Immature natural killer cell (primary cell): ENCODE measurements at regions not wholly inside any gene's neighbourhood (a gene's known extent, or its start where the extent isn't known, plus 50 kb on each side); places are given as distances from the start of the nearest gene placed in this dataset.

Source experiments
- DNase-seq, 3 donors: peaks; one replicate each; pipeline ENCODE4 v3.0.0; 2022; ENCODE audit warnings: mixed read lengths in 1 of 3
- H3K27ac Mint-ChIP-seq, 6 donors: one replicate each; pipeline ENCODE4 v1.8.0; 2020; ENCODE audit warnings: mixed read lengths in 6 of 6, mild to moderate bottlenecking in 5 of 6, inconsistent platforms in 4 of 6, moderate library complexity in 3 of 6
- H3K27me3 Mint-ChIP-seq, 3 donors: one replicate each; pipeline ENCODE4 v1.8.0; 2020 to 2021; ENCODE audit warnings: low read depth in 3 of 3, mild to moderate bottlenecking in 3 of 3, mixed read lengths in 3 of 3, moderate library complexity in 3 of 3, inconsistent platforms in 1 of 3
- H3K36me3 Mint-ChIP-seq, 3 donors: one replicate each; pipeline ENCODE4 v1.8.0; 2020; ENCODE audit warnings: mixed read lengths in 3 of 3, inconsistent platforms in 2 of 3, mild to moderate bottlenecking in 2 of 3
- H3K4me1 Mint-ChIP-seq, 2 donors: one replicate each; pipeline ENCODE4 v1.8.0; 2020; ENCODE audit warnings: inconsistent platforms in 2 of 2, mild to moderate bottlenecking in 2 of 2, mixed read lengths in 2 of 2, moderate library complexity in 1 of 2
- H3K4me3 Mint-ChIP-seq, 5 donors: one replicate each; pipeline ENCODE4 v1.8.0; 2020; ENCODE audit warnings: mild to moderate bottlenecking in 5 of 5, mixed read lengths in 5 of 5, inconsistent platforms in 3 of 5, moderate library complexity in 3 of 5
- H3K9me3 Mint-ChIP-seq, 6 donors: one replicate each; pipeline ENCODE4 v1.8.0; 2020; ENCODE audit warnings: mild to moderate bottlenecking in 6 of 6, mixed read lengths in 6 of 6, inconsistent platforms in 4 of 6, moderate library complexity in 3 of 6

GRCh38 chr17:71164561-71164960, 956.3 kb upstream of the SOX9 start:
- H3K27ac Mint-ChIP-seq, result no peak overlapping the region
- no peak overlapping the region for H3K4me3 Mint-ChIP-seq
- H3K9me3 Mint-ChIP-seq, result peaks cover 0 to 20% (median 13%) of the 10 kb centered on the region in 6 donors
- no peak for DNase-seq
- H3K27me3 Mint-ChIP-seq, result peaks cover 0 to 2% (median 0%) of the 10 kb centered on the region in 3 donors
- H3K4me1 Mint-ChIP-seq, result no peaks in the 10 kb centered on the region
- H3K36me3 Mint-ChIP-seq, result no peaks in the 10 kb centered on the region

GRCh38 chr17:71166311-71166710, 954.5 kb upstream of the SOX9 start:
- no peaks in the 10 kb centered on the region for H3K4me1 Mint-ChIP-seq
- H3K9me3 Mint-ChIP-seq, result peaks cover 0 to 16% (median 12%) of the 10 kb centered on the region in 6 donors
- no peak overlapping the region for H3K27ac Mint-ChIP-seq
- no peak for DNase-seq
- no peak overlapping the region for H3K4me3 Mint-ChIP-seq
- H3K27me3 Mint-ChIP-seq, result peaks cover 0 to 2% (median 0%) of the 10 kb centered on the region in 3 donors
- H3K36me3 Mint-ChIP-seq, result no peaks in the 10 kb centered on the region

- Mint-ChIP-seq H3K27me3 (peaks cover 0 to 2% (median 2%) of the 10 kb centered on the region in 3 donors), H3K36me3 (no peaks in the 10 kb centered on the region), H3K27ac (no peak overlapping the region), H3K9me3 (peaks cover 4 to 17% (median 14%) of the 10 kb centered on the region in 6 donors), H3K4me1 (no peaks in the 10 kb centered on the region), H3K4me3 (no peak overlapping the region)
- no peak for DNase-seq
Observed at GRCh38 chr17:71168053-71168741, 952.6 kb upstream of the SOX9 start.

GRCh38 chr17:71170070-71170469, 950.8 kb upstream of the SOX9 start:
- no peak overlapping the region for H3K4me3 Mint-ChIP-seq
- peaks cover 4 to 19% (median 13%) of the 10 kb centered on the region in 6 donors for H3K9me3 Mint-ChIP-seq
- no peaks in the 10 kb centered on the region for H3K36me3 Mint-ChIP-seq
- H3K4me1 Mint-ChIP-seq, result no peaks in the 10 kb centered on the region
- H3K27ac Mint-ChIP-seq, result no peak overlapping the region
- DNase-seq, result no peak
- H3K27me3 Mint-ChIP-seq, result peaks cover 0 to 2% (median 2%) of the 10 kb centered on the region in 3 donors

GRCh38 chr17:71171270-71171669, 949.5 kb upstream of the SOX9 start:
- H3K4me1 Mint-ChIP-seq, result no peaks in the 10 kb centered on the region

GRCh38 chr17:71173991-71174390, 946.8 kb upstream of the SOX9 start:
- H3K9me3 Mint-ChIP-seq, result peaks cover 7 to 22% (median 9%) of the 10 kb centered on the region in 6 donors
- H3K27me3 Mint-ChIP-seq, result peaks cover 0 to 2% (median 2%) of the 10 kb centered on the region in 3 donors
- H3K36me3 Mint-ChIP-seq, result no peaks in the 10 kb centered on the region
- H3K27ac Mint-ChIP-seq, result no peak overlapping the region
- H3K4me3 Mint-ChIP-seq, result no peak overlapping the region
- no peaks in the 10 kb centered on the region for H3K4me1 Mint-ChIP-seq
- DNase-seq, result no peak

More at GRCh38 chr17:71171270-71171669, 949.5 kb upstream of the SOX9 start:
- Mint-ChIP-seq H3K36me3 (no peaks in the 10 kb centered on the region), H3K27ac (no peak overlapping the region), H3K4me3 (no peak overlapping the region), H3K27me3 (peaks cover 0 to 2% (median 2%) of the 10 kb centered on the region in 3 donors), H3K9me3 (peaks cover 4 to 26% (median 14%) of the 10 kb centered on the region in 6 donors)
- DNase-seq, result no peak

GRCh38 chr17:71176331-71176730, 944.5 kb upstream of the SOX9 start:
- Mint-ChIP-seq H3K9me3 (peaks cover 7 to 29% (median 9%) of the 10 kb centered on the region in 6 donors), H3K27me3 (peaks cover 0 to 2% (median 2%) of the 10 kb centered on the region in 3 donors), H3K36me3 (no peaks in the 10 kb centered on the region), H3K27ac (no peak overlapping the region), H3K4me3 (no peak overlapping the region), H3K4me1 (no peaks in the 10 kb centered on the region)
- no peak for DNase-seq

- DNase-seq, result no peak
- H3K4me1 Mint-ChIP-seq, result no peaks in the 10 kb centered on the region
- H3K9me3 Mint-ChIP-seq, result peaks cover 6 to 23% (median 8%) of the 10 kb centered on the region in 6 donors
- no peak overlapping the region for H3K4me3 Mint-ChIP-seq
- no peaks in the 10 kb centered on the region for H3K36me3 Mint-ChIP-seq
- peaks cover 0 to 2% (median 2%) of the 10 kb centered on the region in 3 donors for H3K27me3 Mint-ChIP-seq
- H3K27ac Mint-ChIP-seq, result no peak overlapping the region
Observed at GRCh38 chr17:71176928-71177443, 943.8 kb upstream of the SOX9 start.

- Mint-ChIP-seq H3K27ac (no peak overlapping the region), H3K27me3 (peaks cover 0 to 2% (median 0%) of the 10 kb centered on the region in 3 donors), H3K4me1 (no peaks in the 10 kb centered on the region), H3K9me3 (peaks cover 4 to 26% (median 12%) of the 10 kb centered on the region in 6 donors), H3K4me3 (no peak overlapping the region), H3K36me3 (no peaks in the 10 kb centered on the region)
- no peak for DNase-seq
Observed at GRCh38 chr17:71180801-71181385, 939.9 kb upstream of the SOX9 start.

GRCh38 chr17:71183066-71183660, 937.7 kb upstream of the SOX9 start:
- Mint-ChIP-seq H3K27ac (no peak overlapping the region), H3K9me3 (peaks cover 5 to 35% (median 15%) of the 10 kb centered on the region in 6 donors), H3K27me3 (no peaks in the 10 kb centered on the region), H3K36me3 (no peaks in the 10 kb centered on the region), H3K4me3 (no peak overlapping the region), H3K4me1 (no peaks in the 10 kb centered on the region)
- DNase-seq, result no peak

GRCh38 chr17:71184716-71185115, 936.1 kb upstream of the SOX9 start:
- Mint-ChIP-seq H3K27ac (no peak overlapping the region), H3K27me3 (no peaks in the 10 kb centered on the region), H3K36me3 (no peaks in the 10 kb centered on the region), H3K9me3 (peaks cover 3 to 41% (median 17%) of the 10 kb centered on the region in 6 donors), H3K4me3 (no peak overlapping the region), H3K4me1 (no peaks in the 10 kb centered on the region)
- no peak for DNase-seq

- Mint-ChIP-seq H3K4me1 (no peaks in the 10 kb centered on the region), H3K27me3 (peaks cover 0 to 2% (median 0%) of the 10 kb centered on the region in 3 donors), H3K4me3 (no peak overlapping the region), H3K36me3 (no peaks in the 10 kb centered on the region), H3K9me3 (peaks cover 2 to 44% (median 20%) of the 10 kb centered on the region in 6 donors), H3K27ac (no peak overlapping the region)
- DNase-seq, result no peak
Observed at GRCh38 chr17:71187145-71187878, 933.5 kb upstream of the SOX9 start.

- peaks cover 0 to 2% (median 0%) of the 10 kb centered on the region in 3 donors for H3K27me3 Mint-ChIP-seq
- peaks cover 2 to 52% (median 20%) of the 10 kb centered on the region in 6 donors for H3K9me3 Mint-ChIP-seq
Observed at GRCh38 chr17:71188811-71189492, 931.9 kb upstream of the SOX9 start.

More at GRCh38 chr17:71188811-71189492, 931.9 kb upstream of the SOX9 start:
- Mint-ChIP-seq H3K4me3 (no peak overlapping the region), H3K4me1 (no peaks in the 10 kb centered on the region), H3K27ac (no peak overlapping the region), H3K36me3 (no peaks in the 10 kb centered on the region)
- DNase-seq, result no peak
